Peyer's patch (tissue), 4 donors: ENCODE measurements at regions not wholly inside any gene's neighbourhood (a gene's known extent, or its start where the extent isn't known, plus 50 kb on each side); places are given as distances from the start of the nearest gene placed in this dataset.

Experiments
- POLR2A ChIP-seq, 2 donors: fragments of 450-650 bp; IDR thresholded peaks; one replicate each; pipeline ENCODE4 v1.5.1; 2017; ENCODE audit warnings: antibody characterized with exemption in 2 of 2, mild to moderate bottlenecking in 2 of 2, moderate library complexity in 2 of 2
- TF ChIP-seq, protein P1 (sequence below), 6 experiments: fragments of 450-650 bp in 4 of 6; fragments of 200-600 bp in 2 of 6; sonication (generic) in 1 of 6; IDR thresholded peaks; one replicate each; pipeline ENCODE4 v1.5.1; 2017 to 2019; ENCODE audit warnings: antibody characterized with exemption in 6 of 6, mild to moderate bottlenecking in 3 of 6, moderate library complexity in 1 of 6

DNA sequence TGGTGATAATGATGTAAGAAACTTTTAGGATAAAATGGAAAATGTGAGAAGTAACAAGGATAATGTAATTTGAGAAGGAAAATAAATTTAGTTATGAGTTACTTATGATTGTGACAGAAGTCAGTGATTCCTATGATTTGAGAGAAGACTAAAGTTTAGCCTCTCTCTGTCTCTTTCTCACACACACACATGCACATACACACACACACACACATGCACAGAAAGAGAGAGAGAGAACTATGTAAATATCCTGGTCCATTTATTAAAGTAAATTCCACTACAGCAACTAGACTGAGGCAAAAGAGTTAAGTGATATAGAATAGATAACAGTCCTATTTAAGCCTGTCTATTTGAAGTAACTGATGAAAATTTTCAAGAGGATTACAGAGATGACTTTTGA, 375.2 kb downstream of the CD109 start:
- TF ChIP-seq POLR2A (IDR thresholded peaks at IDR 0.05) = no peak
- TF ChIP-seq, protein P1, sequence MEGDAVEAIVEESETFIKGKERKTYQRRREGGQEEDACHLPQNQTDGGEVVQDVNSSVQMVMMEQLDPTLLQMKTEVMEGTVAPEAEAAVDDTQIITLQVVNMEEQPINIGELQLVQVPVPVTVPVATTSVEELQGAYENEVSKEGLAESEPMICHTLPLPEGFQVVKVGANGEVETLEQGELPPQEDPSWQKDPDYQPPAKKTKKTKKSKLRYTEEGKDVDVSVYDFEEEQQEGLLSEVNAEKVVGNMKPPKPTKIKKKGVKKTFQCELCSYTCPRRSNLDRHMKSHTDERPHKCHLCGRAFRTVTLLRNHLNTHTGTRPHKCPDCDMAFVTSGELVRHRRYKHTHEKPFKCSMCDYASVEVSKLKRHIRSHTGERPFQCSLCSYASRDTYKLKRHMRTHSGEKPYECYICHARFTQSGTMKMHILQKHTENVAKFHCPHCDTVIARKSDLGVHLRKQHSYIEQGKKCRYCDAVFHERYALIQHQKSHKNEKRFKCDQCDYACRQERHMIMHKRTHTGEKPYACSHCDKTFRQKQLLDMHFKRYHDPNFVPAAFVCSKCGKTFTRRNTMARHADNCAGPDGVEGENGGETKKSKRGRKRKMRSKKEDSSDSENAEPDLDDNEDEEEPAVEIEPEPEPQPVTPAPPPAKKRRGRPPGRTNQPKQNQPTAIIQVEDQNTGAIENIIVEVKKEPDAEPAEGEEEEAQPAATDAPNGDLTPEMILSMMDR (IDR thresholded peaks at IDR 0.05) = no peak
